ENCODE measurements at regions not wholly inside any gene's neighbourhood (a gene's known extent, or its start where the extent isn't known, plus 50 kb on each side); places are given as distances from the start of the nearest gene placed in this dataset.

DNA sequence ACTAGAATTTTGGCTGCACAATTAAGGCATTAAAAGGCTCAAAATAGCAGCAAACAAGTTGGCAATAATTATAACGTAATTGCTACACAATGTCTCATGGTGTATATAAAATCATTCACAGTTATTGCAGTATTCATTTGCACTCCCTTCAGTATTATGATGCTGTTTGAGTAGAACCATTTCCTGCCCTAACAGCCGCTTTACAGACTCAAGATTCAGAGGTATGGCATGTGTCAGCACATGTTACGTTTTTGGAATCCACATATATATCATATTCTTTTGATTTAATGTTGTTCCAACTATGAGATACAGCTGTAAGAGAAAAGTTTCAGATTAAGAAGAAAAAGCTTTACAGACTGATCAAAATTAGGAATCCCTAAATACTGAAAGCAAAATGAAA, 56.3 kb upstream of the NCKAP5 start:
- CTCF ChIA-PET: no interaction called here
- intact Hi-C loops (cut with micrococcal nuclease; ENCODE audit: unreplicated experiment): no loop called here
- no TSS peak for BruUV-seq (replicated peaks)
- Histone ChIP-seq H3K4me1 (ENCODE audit: insufficient read depth, low read length, poor library complexity, severe bottlenecking) (no peaks in the 10 kb centered on the region), H3K27ac (ENCODE audit: low read depth, low read length, poor library complexity, severe bottlenecking) (no peak overlapping the region), H3K9me3 (ENCODE audit: low read depth, low read length, poor library complexity, severe bottlenecking) (no peaks in the 10 kb centered on the region), H3K27me3 (replicated peaks; ENCODE audit: insufficient read depth, low read depth, low read length, poor library complexity) (no peaks in the 10 kb centered on the region), H3K36me3 (ENCODE audit: insufficient read depth, low read length, poor library complexity, severe bottlenecking) (no peaks in the 10 kb centered on the region), H3K4me3 (ENCODE audit: low read depth, low read length, poor library complexity, severe bottlenecking) (no peak overlapping the region)
- POLR2A ChIA-PET (ENCODE audit: low non-redundant PET): no interaction called here
- DNase-seq (ENCODE audit: low spot score): no peak
- TF ChIP-seq, protein P1, sequence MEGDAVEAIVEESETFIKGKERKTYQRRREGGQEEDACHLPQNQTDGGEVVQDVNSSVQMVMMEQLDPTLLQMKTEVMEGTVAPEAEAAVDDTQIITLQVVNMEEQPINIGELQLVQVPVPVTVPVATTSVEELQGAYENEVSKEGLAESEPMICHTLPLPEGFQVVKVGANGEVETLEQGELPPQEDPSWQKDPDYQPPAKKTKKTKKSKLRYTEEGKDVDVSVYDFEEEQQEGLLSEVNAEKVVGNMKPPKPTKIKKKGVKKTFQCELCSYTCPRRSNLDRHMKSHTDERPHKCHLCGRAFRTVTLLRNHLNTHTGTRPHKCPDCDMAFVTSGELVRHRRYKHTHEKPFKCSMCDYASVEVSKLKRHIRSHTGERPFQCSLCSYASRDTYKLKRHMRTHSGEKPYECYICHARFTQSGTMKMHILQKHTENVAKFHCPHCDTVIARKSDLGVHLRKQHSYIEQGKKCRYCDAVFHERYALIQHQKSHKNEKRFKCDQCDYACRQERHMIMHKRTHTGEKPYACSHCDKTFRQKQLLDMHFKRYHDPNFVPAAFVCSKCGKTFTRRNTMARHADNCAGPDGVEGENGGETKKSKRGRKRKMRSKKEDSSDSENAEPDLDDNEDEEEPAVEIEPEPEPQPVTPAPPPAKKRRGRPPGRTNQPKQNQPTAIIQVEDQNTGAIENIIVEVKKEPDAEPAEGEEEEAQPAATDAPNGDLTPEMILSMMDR (conservative IDR thresholded peaks at IDR 0.05; ENCODE audit: low read depth, low read length): no peak
- no peak for TF ChIP-seq EZH2 (IDR thresholded peaks at IDR 0.05; ENCODE audit: borderline replicate concordance, low read depth, low read length, poor library complexity, severe bottlenecking)

DNA sequence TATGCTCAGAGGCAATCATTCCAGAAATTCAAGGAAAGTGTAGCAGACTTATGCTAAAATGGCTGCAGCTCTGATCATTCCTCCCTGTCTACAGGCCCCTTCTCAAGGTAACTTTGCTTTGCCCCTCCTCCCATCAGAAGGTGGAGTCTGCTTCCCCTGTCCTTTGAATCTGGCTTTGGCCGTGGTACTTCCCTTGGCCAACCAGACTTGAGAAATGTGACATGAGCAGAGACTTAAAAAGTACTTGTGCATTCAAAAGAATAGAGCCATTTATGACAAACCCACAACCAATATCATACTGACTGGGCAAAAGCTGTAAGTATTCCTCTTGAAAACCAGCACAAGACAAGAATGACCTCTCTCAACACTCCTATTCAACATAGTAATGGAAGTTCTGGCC, 59.5 kb upstream of the NCKAP5 start:
- no peak overlapping the region for H3K27ac ChIP-seq (ENCODE audit: low read depth, low read length, poor library complexity, severe bottlenecking)

DNA sequence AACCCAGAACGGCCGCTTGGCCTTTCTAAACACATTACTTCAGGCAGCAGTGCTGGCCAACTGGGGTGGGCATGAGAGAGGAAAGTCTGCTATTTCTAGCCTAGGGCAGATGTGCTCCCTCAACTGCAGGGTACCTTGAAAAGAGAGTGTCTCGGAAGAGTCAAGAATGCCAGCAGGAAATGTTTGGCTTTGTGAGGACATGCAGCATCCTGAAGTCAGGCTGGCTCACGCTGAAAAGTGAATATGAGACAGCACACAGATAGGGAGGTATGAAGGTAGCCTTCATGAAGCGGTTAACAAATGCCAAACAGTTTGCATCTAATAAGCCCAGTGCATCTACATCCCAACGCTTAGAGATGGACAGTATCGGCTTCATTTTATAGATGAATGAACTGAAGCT, 65.0 kb upstream of the NCKAP5 start:
- H3K36me3 ChIP-seq (ENCODE audit: insufficient read depth, low read length, poor library complexity, severe bottlenecking): no peaks in the 10 kb centered on the region
- BruUV-seq (replicated peaks): no TSS peak
- H3K27me3 ChIP-seq (replicated peaks; ENCODE audit: insufficient read depth, low read depth, low read length, poor library complexity): no peaks in the 10 kb centered on the region
- H3K4me3 ChIP-seq (ENCODE audit: low read depth, low read length, poor library complexity, severe bottlenecking): no peak overlapping the region
- no peak for DNase-seq (ENCODE audit: low spot score)
- TF ChIP-seq, protein P1 (conservative IDR thresholded peaks at IDR 0.05; ENCODE audit: low read depth, low read length): no peak
- TF ChIP-seq EZH2 (IDR thresholded peaks at IDR 0.05; ENCODE audit: borderline replicate concordance, low read depth, low read length, poor library complexity, severe bottlenecking): no peak
- H3K27ac ChIP-seq (ENCODE audit: low read depth, low read length, poor library complexity, severe bottlenecking): no peak overlapping the region
- ChIA-PET CTCF (interaction anchor here (0.6 kb wide), 1 partner anchor 65 kb away, joined by 5 read pairs; the partner anchor contains the start of gene NCKAP5), POLR2A (ENCODE audit: low non-redundant PET) (no interaction called here)
- H3K9me3 ChIP-seq (ENCODE audit: low read depth, low read length, poor library complexity, severe bottlenecking): no peaks in the 10 kb centered on the region
- intact Hi-C loops (cut with micrococcal nuclease; ENCODE audit: unreplicated experiment): no loop called here
- H3K4me1 ChIP-seq (ENCODE audit: insufficient read depth, low read length, poor library complexity, severe bottlenecking): peaks cover 6% of the 10 kb centered on the region

More for the DNA sequence above, 59.5 kb upstream of the NCKAP5 start:
- no peaks in the 10 kb centered on the region for H3K4me1 ChIP-seq (ENCODE audit: insufficient read depth, low read length, poor library complexity, severe bottlenecking)
- H3K36me3 ChIP-seq (ENCODE audit: insufficient read depth, low read length, poor library complexity, severe bottlenecking): no peaks in the 10 kb centered on the region
- ChIA-PET POLR2A (ENCODE audit: low non-redundant PET) (no interaction called here), CTCF (no interaction called here)
- H3K4me3 ChIP-seq (ENCODE audit: low read depth, low read length, poor library complexity, severe bottlenecking): no peak overlapping the region
- no TSS peak for BruUV-seq (replicated peaks)
- intact Hi-C loops (cut with micrococcal nuclease; ENCODE audit: unreplicated experiment): no loop called here
- TF ChIP-seq, protein P1 (conservative IDR thresholded peaks at IDR 0.05; ENCODE audit: low read depth, low read length): no peak
- no peak for TF ChIP-seq EZH2 (IDR thresholded peaks at IDR 0.05; ENCODE audit: borderline replicate concordance, low read depth, low read length, poor library complexity, severe bottlenecking)
- H3K9me3 ChIP-seq (ENCODE audit: low read depth, low read length, poor library complexity, severe bottlenecking): no peaks in the 10 kb centered on the region
- no peak for DNase-seq (ENCODE audit: low spot score)
- H3K27me3 ChIP-seq (replicated peaks; ENCODE audit: insufficient read depth, low read depth, low read length, poor library complexity): no peaks in the 10 kb centered on the region

Data from A673 (cell line).